K562 (cell line): ENCODE measurements at regions not wholly inside any gene's neighbourhood (a gene's known extent, or its start where the extent isn't known, plus 50 kb on each side); places are given as distances from the start of the nearest gene placed in this dataset.

Source experiments
- ATAC-seq: fragments of 200-7000 bp; cut with Tn5 transposase; 3 replicates; pipeline ENCODE4 v1.9.1; 2020; ENCODE audit warnings: moderate library complexity
- BruUV-seq: library from RNA; stranded (reverse); fragments of 400-500 nt; replicated peaks from 2 replicates; lab custom pipeline; 2021; lab: Mats Ljungman, UMichigan
- CTCF ChIA-PET: fragments of 300-600 bp; formaldehyde crosslinking; extraction: SDS; loops from one replicate; lab custom pipeline; 2021; ENCODE audit warnings: low intra/inter-chr PET ratio; lab: Yijun Ruan, JAX
- POLR2A ChIA-PET: fragments of 300-600, 350-650 bp; sonication (Branson Sonifier 250); formaldehyde crosslinking; extraction: SDS; loops from one replicate; lab custom pipeline; 2021; ENCODE audit warnings: antibody characterized with exemption, inconsistent platforms; lab: Yijun Ruan, JAX
- DNase-seq, 4 experiments: peaks; one replicate each; pipeline versions ENCODE4 v3.0.0 to v3.0.0-alpha.2; 2011 to 2018; ENCODE audit warnings: low spot score in 3 of 4, mixed read lengths in 3 of 4; ENCODE audit errors: extremely low read depth in 1 of 4
- FAIRE-seq: peaks from 2 replicates; lab custom pipeline; 2011; peaks lifted over from hg19 to GRCh38; lab: Jason Lieb, UNC
- H2AFZ ChIP-seq: 2 replicates; pipeline ENCODE4 v1.6.0; 2011; ENCODE audit warnings: low read depth, low read length, control low read depth, inconsistent platforms
- H3K27ac ChIP-seq: fragments of 200-600 bp; 3 replicates; pipeline ENCODE4 v1.8.0; 2011; ENCODE audit warnings: low read depth, mild to moderate bottlenecking, control low read depth, inconsistent platforms, low read length, moderate library complexity, mixed read lengths; ENCODE audit errors: extremely low read depth
- H3K27me3 ChIP-seq, 2 experiments: fragments of 300-600 bp in 1 of 2; 2 replicates in 1 of 2; 3 replicates in 1 of 2; pipeline versions ENCODE4 v1.6.0 to v1.8.0; 2011; ENCODE audit warnings: inconsistent platforms in 2 of 2, low read length in 2 of 2, mild to moderate bottlenecking in 1 of 2, mixed read lengths in 1 of 2, moderate library complexity in 1 of 2; ENCODE audit not compliant: control insufficient read depth in 2 of 2, insufficient read depth in 2 of 2
- H3K36me3 ChIP-seq: fragments of 300-600 bp; 3 replicates; pipeline ENCODE4 v1.8.0; 2011; ENCODE audit warnings: mild to moderate bottlenecking, low read length, inconsistent platforms; ENCODE audit not compliant: control insufficient read depth, insufficient read depth
- H3K4me1 ChIP-seq, 2 experiments: fragments of 200-600 bp in 1 of 2; replicated peaks in 1 of 2; 2 replicates in 1 of 2; 3 replicates in 1 of 2; pipeline versions ENCODE4 v1.5.1 to v1.8.0; 2011; ENCODE audit warnings: inconsistent platforms in 2 of 2, low read length in 2 of 2, mild to moderate bottlenecking in 1 of 2, mixed read lengths in 1 of 2, moderate library complexity in 1 of 2; ENCODE audit not compliant: control insufficient read depth in 2 of 2, insufficient read depth in 2 of 2
- H3K4me2 ChIP-seq: 2 replicates; pipeline ENCODE4 v1.6.1; 2011; ENCODE audit warnings: low read length, control low read depth, inconsistent platforms, mixed read lengths; ENCODE audit not compliant: insufficient read depth
- H3K4me3 ChIP-seq: fragments of 200-600 bp; sonication (generic), shearing (Covaris generic); 2 replicates; pipeline ENCODE4 v1.5.1; 2016; ENCODE audit warnings: control low read depth, inconsistent platforms
- H3K79me2 ChIP-seq: fragments of 200-600 bp; 3 replicates; pipeline ENCODE4 v1.8.0; 2011; ENCODE audit warnings: low read length, inconsistent platforms; ENCODE audit not compliant: control insufficient read depth, insufficient read depth
- H3K9ac ChIP-seq, 2 experiments: 2 replicates each; pipeline versions ENCODE4 v1.6.0 to v1.6.1; 2011; ENCODE audit warnings: low read depth in 2 of 2, low read length in 2 of 2, control low read depth in 1 of 2, inconsistent platforms in 1 of 2, mild to moderate bottlenecking in 1 of 2, mixed read lengths in 1 of 2; ENCODE audit not compliant: insufficient read depth in 1 of 2
- H3K9me1 ChIP-seq: one replicate; pipeline ENCODE4 v1.6.0; 2011; ENCODE audit warnings: inconsistent platforms, mild to moderate bottlenecking, low read length, moderate library complexity; ENCODE audit not compliant: control insufficient read depth, insufficient read depth
- H3K9me3 ChIP-seq: replicated peaks from 2 replicates; pipeline ENCODE4 v1.5.1; 2011; ENCODE audit warnings: low read depth, low read length, inconsistent platforms; ENCODE audit not compliant: control insufficient read depth, insufficient read depth
- H4K20me1 ChIP-seq: replicated peaks from 2 replicates; pipeline ENCODE4 v1.6.1; 2011; ENCODE audit warnings: low read length, inconsistent platforms, mixed read lengths; ENCODE audit not compliant: control insufficient read depth, insufficient read depth
- ADNP ChIP-seq: fragments of 200-800 bp; sonication (Bioruptor generic); IDR thresholded peaks from 2 replicates; pipeline ENCODE4 v1.6.1; 2016; ENCODE audit warnings: missing genetic modification characterization, missing compliant biosample characterization
- ATF6 ChIP-seq: sonication (generic); formaldehyde crosslinking; IDR thresholded peaks from 2 replicates; pipeline ENCODE4 v1.4.0; 2020; ENCODE audit warnings: mild to moderate bottlenecking, missing genetic modification reagents
- EHMT2 ChIP-seq: fragments of 450-650 bp; IDR thresholded peaks from 2 replicates; pipeline ENCODE4 v1.6.1; 2018; ENCODE audit warnings: antibody characterized with exemption
- ESRRA ChIP-seq: fragments of 450-650 bp; IDR thresholded peaks from 2 replicates; pipeline ENCODE4 v1.6.1; 2014; ENCODE audit warnings: low read depth, mild to moderate bottlenecking, moderate library complexity, borderline replicate concordance
- NBN ChIP-seq: fragments of 450-650 bp; IDR thresholded peaks from 2 replicates; pipeline ENCODE4 v1.6.1; 2016; ENCODE audit warnings: low read depth, mild to moderate bottlenecking
- PML ChIP-seq: IDR thresholded peaks from 2 replicates; pipeline ENCODE4 v1.6.1; 2012; ENCODE audit warnings: low read length, inconsistent platforms
- RBM25 ChIP-seq: fragments of 200-400 bp; formaldehyde crosslinking; IDR thresholded peaks from 2 replicates; pipeline ENCODE4 v1.6.1; 2018; ENCODE audit warnings: low read length, low read depth, moderate library complexity; ENCODE audit not compliant: severe bottlenecking
- SRSF3 ChIP-seq: fragments of 200-400 bp; formaldehyde crosslinking; IDR thresholded peaks from 2 replicates; pipeline ENCODE4 v1.6.1; 2016; ENCODE audit warnings: mild to moderate bottlenecking, low read length, moderate library complexity; ENCODE audit not compliant: insufficient read depth
- VEZF1 ChIP-seq: fragments of 200-800 bp; sonication (Bioruptor generic); IDR thresholded peaks from 2 replicates; pipeline ENCODE4 v1.6.1; 2017; ENCODE audit warnings: missing genetic modification characterization, missing compliant biosample characterization
- ZBTB8A ChIP-seq: fragments of 450-650 bp; IDR thresholded peaks from 2 replicates; pipeline ENCODE4 v1.6.1; 2018; ENCODE audit warnings: mild to moderate bottlenecking, moderate library complexity; ENCODE audit not compliant: partially characterized antibody
- ZNF165 ChIP-seq: fragments of 250-450 bp; sonication (Bioruptor Pico); IDR thresholded peaks from 2 replicates; pipeline ENCODE4 v1.4.0; 2020; ENCODE audit warnings: borderline replicate concordance
- ZNF232 ChIP-seq: sonication (generic); formaldehyde crosslinking; IDR thresholded peaks from 2 replicates; pipeline ENCODE4 v1.8.0; 2022; ENCODE audit warnings: mild to moderate bottlenecking, missing genetic modification reagents
- ZNF586 ChIP-seq: fragments of 450-650 bp; formaldehyde crosslinking; conservative IDR thresholded peaks from 2 replicates; pipeline ENCODE4 v1.4.0; 2020; ENCODE audit warnings: mild to moderate bottlenecking, moderate library complexity
- ZNF695 ChIP-seq: fragments of 450-650 bp; formaldehyde crosslinking; IDR thresholded peaks from 2 replicates; pipeline ENCODE4 v1.4.0; 2020; ENCODE audit warnings: mild to moderate bottlenecking, moderate library complexity
- WGBS: fragments of 100-300 bp; shearing (Covaris generic); methylation state at CpG from one replicate; pipeline ENCODE4 v1.1.6; 2016; ENCODE audit warnings: low coverage, mixed read lengths; ENCODE audit not compliant: insufficient coverage; ENCODE audit errors: missing lambda C conversion rate; 5-methylcytosine and 5-hydroxymethylcytosine counted together
- in situ Hi-C: fragments of 300-500 bp; cut with MboI; formaldehyde crosslinking; loops from 4 replicates; pipeline ENCODE4 v1.15.0; 2018; ENCODE audit warnings: inconsistent platforms, mixed read lengths
- intact Hi-C: fragments of 100-400 bp; cut with micrococcal nuclease; formaldehyde crosslinking; loops from 2 replicates; pipeline ENCODE4 v1.14.2; 2022
- TF ChIP-seq, protein P1 (sequence below): conservative IDR thresholded peaks from 2 replicates; pipeline ENCODE4 v1.6.1; 2011; ENCODE audit warnings: low read depth, mild to moderate bottlenecking, low read length; ENCODE audit not compliant: control insufficient read depth
- TF ChIP-seq, protein P2 (sequence below): fragments of 250-450 bp; sonication (Bioruptor Pico); IDR thresholded peaks from 2 replicates; pipeline ENCODE4 v1.4.0; 2020; ENCODE audit warnings: mild to moderate bottlenecking

- TF ChIP-seq, protein P1, sequence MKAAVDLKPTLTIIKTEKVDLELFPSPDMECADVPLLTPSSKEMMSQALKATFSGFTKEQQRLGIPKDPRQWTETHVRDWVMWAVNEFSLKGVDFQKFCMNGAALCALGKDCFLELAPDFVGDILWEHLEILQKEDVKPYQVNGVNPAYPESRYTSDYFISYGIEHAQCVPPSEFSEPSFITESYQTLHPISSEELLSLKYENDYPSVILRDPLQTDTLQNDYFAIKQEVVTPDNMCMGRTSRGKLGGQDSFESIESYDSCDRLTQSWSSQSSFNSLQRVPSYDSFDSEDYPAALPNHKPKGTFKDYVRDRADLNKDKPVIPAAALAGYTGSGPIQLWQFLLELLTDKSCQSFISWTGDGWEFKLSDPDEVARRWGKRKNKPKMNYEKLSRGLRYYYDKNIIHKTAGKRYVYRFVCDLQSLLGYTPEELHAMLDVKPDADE: no peak
- TF ChIP-seq ESRRA (no peak), VEZF1 (CRISPR knock-in tag) (no peak)
Observed at GRCh38 chr9:118009614-118010013, 305.4 kb downstream of the TLR4 start (continued).

GRCh38 chr9:118017607-118018122 lies 313.5 kb downstream of the TLR4 start:
- in situ Hi-C loops: no loop called here
- H3K4me3 ChIP-seq: no peak overlapping the region
- ATAC-seq: no peak
- POLR2A ChIA-PET: no interaction called here
- no peak overlapping the region for H3K27ac ChIP-seq
- H4K20me1 ChIP-seq: no peaks in the 10 kb centered on the region
- DNase-seq: no peak
- H3K4me2 ChIP-seq: no peak overlapping the region
- H3K4me1 ChIP-seq: no peaks in the 10 kb centered on the region
- no peak overlapping the region for H3K9ac ChIP-seq
- CTCF ChIA-PET: no interaction called here
- H2AFZ ChIP-seq: no peak overlapping the region
- BruUV-seq: no TSS peak
- H3K27me3 ChIP-seq: no peaks in the 10 kb centered on the region
- H3K79me2 ChIP-seq: no peaks in the 10 kb centered on the region
- no peaks in the 10 kb centered on the region for H3K9me1 ChIP-seq
- H3K36me3 ChIP-seq: no peaks in the 10 kb centered on the region
- WGBS: 0% methylated on average over 2 of the region's 2 CpGs
- intact Hi-C loops: no loop called here
- peaks cover 3% of the 10 kb centered on the region; the same call in 1 of the 2 replicates for H3K9me3 ChIP-seq
- no peak for FAIRE-seq
- TF ChIP-seq ZNF232 (CRISPR knock-in tag) (no peak), ADNP (tag) (no peak), ZBTB8A (no peak), PML (no peak), ZNF165 (CRISPR knock-in tag) (no peak), RBM25 (no peak), ATF6 (no peak), ZNF586 (no peak), SRSF3 (no peak), NBN (no peak), ZNF695 (CRISPR knock-in tag) (no peak), EHMT2 (no peak)
- TF ChIP-seq, protein P2, sequence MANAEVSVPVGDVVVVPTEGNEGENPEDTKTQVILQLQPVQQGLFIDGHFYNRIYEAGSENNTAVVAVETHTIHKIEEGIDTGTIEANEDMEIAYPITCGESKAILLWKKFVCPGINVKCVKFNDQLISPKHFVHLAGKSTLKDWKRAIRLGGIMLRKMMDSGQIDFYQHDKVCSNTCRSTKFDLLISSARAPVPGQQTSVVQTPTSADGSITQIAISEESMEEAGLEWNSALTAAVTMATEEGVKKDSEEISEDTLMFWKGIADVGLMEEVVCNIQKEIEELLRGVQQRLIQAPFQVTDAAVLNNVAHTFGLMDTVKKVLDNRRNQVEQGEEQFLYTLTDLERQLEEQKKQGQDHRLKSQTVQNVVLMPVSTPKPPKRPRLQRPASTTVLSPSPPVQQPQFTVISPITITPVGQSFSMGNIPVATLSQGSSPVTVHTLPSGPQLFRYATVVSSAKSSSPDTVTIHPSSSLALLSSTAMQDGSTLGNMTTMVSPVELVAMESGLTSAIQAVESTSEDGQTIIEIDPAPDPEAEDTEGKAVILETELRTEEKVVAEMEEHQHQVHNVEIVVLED (CRISPR knock-in tag): no peak
